Osteoblast (primary cell): ENCODE measurements at regions not wholly inside any gene's neighbourhood (a gene's known extent, or its start where the extent isn't known, plus 50 kb on each side); places are given as distances from the start of the nearest gene placed in this dataset.

ENCODE experiments used
- DNase-seq: peaks from one replicate; pipeline ENCODE4 v3.0.0; 2011; ENCODE audit warnings: low spot score, mixed read lengths; ENCODE audit not compliant: insufficient read length; ENCODE audit errors: missing footprints
- H2AFZ ChIP-seq: 2 replicates; pipeline ENCODE4 v1.6.0; 2011; ENCODE audit warnings: mild to moderate bottlenecking, low read length
- H3K27ac ChIP-seq: 2 replicates; pipeline ENCODE4 v1.5.1; 2011; ENCODE audit warnings: mild to moderate bottlenecking, low read depth, low read length, moderate library complexity
- H3K27me3 ChIP-seq: 2 replicates; pipeline ENCODE4 v1.6.0; 2012; ENCODE audit warnings: mild to moderate bottlenecking, control low read depth, inconsistent platforms, low read length, moderate library complexity; ENCODE audit not compliant: insufficient read depth
- H3K36me3 ChIP-seq: 2 replicates; pipeline ENCODE4 v1.5.1; 2011; ENCODE audit warnings: mild to moderate bottlenecking, low read length, control low read depth, moderate library complexity; ENCODE audit not compliant: insufficient read depth
- H3K4me1 ChIP-seq: 2 replicates; pipeline ENCODE4 v1.5.1; 2011; ENCODE audit warnings: mild to moderate bottlenecking, low read length, control low read depth, moderate library complexity; ENCODE audit not compliant: insufficient read depth
- H3K4me2 ChIP-seq: 2 replicates; pipeline ENCODE4 v1.6.0; 2011; ENCODE audit warnings: mild to moderate bottlenecking, low read length; ENCODE audit not compliant: insufficient read depth
- H3K4me3 ChIP-seq: fragments of 200-600 bp; sonication (generic); 3 replicates; pipeline ENCODE4 v1.5.1; 2012; ENCODE audit warnings: mild to moderate bottlenecking, low read length, inconsistent platforms; ENCODE audit not compliant: insufficient read depth
- H3K79me2 ChIP-seq: 2 replicates; pipeline ENCODE4 v1.6.0; 2012; ENCODE audit warnings: mild to moderate bottlenecking, low read length, control low read depth, inconsistent platforms; ENCODE audit not compliant: insufficient read depth
- H3K9me3 ChIP-seq: 2 replicates; pipeline ENCODE4 v1.5.1; 2011; ENCODE audit warnings: low read depth, low read length, control low read depth
- H4K20me1 ChIP-seq: 2 replicates; pipeline ENCODE4 v1.6.0; 2012; ENCODE audit warnings: mild to moderate bottlenecking, low read length, control low read depth; ENCODE audit not compliant: insufficient read depth
- TF ChIP-seq, protein P1 (sequence below): IDR thresholded peaks from 2 replicates; pipeline ENCODE4 v1.5.1; 2011; ENCODE audit warnings: mild to moderate bottlenecking, low read depth, low read length, moderate library complexity; ENCODE audit errors: extremely low read depth

DNA sequence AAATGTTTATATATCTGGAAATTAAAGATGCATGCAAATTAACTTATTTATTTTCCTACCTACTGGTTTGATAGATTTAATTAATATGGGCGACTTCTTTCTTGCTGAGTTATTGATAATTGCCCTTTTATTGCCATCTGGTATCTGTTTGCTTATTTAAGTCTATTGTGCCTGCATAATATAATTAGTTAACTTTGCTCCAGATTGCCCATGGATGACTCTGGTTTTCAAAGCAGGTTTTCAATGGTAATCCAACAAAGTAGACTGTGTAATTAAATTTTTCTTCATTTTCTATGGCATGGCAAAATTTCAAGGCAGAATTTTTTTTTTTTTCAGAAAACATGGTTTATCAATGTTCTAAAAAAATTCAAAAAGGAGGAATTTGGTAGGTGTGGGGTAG is 1092.0 kb downstream of the GRIK2 start:
- Histone ChIP-seq H2AFZ (no peak overlapping the region), H3K27me3 (no peaks in the 10 kb centered on the region), H3K79me2 (no peaks in the 10 kb centered on the region), H3K4me2 (no peak overlapping the region), H3K27ac (no peak overlapping the region), H3K36me3 (no peaks in the 10 kb centered on the region), H3K9me3 (no peaks in the 10 kb centered on the region), H3K4me3 (no peak overlapping the region), H4K20me1 (no peaks in the 10 kb centered on the region), H3K4me1 (no peaks in the 10 kb centered on the region)
- TF ChIP-seq, protein P1, sequence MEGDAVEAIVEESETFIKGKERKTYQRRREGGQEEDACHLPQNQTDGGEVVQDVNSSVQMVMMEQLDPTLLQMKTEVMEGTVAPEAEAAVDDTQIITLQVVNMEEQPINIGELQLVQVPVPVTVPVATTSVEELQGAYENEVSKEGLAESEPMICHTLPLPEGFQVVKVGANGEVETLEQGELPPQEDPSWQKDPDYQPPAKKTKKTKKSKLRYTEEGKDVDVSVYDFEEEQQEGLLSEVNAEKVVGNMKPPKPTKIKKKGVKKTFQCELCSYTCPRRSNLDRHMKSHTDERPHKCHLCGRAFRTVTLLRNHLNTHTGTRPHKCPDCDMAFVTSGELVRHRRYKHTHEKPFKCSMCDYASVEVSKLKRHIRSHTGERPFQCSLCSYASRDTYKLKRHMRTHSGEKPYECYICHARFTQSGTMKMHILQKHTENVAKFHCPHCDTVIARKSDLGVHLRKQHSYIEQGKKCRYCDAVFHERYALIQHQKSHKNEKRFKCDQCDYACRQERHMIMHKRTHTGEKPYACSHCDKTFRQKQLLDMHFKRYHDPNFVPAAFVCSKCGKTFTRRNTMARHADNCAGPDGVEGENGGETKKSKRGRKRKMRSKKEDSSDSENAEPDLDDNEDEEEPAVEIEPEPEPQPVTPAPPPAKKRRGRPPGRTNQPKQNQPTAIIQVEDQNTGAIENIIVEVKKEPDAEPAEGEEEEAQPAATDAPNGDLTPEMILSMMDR: no peak
- no peak for DNase-seq

DNA sequence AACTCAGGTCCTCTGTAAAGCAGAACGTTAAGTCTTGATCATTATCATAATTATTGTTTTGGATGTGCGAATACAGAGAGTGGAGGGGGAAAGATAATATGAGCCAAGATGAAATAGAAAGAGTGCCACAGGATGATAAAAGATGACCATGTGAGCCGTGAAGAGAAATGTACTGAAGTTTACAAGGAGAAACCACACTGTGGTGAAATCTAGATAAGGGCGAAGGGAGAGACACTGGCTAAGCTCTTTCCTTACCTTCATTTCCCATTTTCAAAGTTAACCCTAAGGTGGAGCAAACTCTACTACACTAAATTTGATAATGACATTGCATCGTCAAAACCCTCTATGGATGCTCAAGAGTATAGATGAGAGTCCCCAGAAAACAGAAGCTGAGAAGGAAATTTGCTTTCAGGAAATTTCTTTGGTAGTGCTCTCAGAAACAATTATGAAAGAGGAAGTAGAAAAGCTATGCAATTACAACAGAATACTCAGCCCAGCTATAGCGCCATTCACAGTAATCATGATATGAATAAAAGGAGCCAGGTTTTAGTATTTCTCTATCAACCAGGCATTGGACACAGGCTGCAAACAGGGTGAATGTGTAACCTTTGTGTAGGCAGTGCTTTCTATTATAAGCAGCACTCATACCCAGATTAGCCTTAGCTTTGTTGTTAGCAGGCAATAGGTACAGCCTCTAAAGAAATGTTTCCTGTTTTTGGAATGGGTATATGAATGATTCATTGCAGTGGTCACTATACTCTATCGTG is 1080.7 kb downstream of the GRIK2 start:
- Histone ChIP-seq H3K36me3 (no peaks in the 10 kb centered on the region), H3K79me2 (no peaks in the 10 kb centered on the region), H3K4me3 (no peak overlapping the region), H3K4me2 (no peak overlapping the region), H3K27me3 (no peaks in the 10 kb centered on the region), H2AFZ (no peak overlapping the region), H3K4me1 (no peaks in the 10 kb centered on the region), H3K9me3 (peaks cover 1% of the 10 kb centered on the region), H3K27ac (no peak overlapping the region), H4K20me1 (no peaks in the 10 kb centered on the region)
- no peak for DNase-seq
- TF ChIP-seq, protein P1: no peak

DNA sequence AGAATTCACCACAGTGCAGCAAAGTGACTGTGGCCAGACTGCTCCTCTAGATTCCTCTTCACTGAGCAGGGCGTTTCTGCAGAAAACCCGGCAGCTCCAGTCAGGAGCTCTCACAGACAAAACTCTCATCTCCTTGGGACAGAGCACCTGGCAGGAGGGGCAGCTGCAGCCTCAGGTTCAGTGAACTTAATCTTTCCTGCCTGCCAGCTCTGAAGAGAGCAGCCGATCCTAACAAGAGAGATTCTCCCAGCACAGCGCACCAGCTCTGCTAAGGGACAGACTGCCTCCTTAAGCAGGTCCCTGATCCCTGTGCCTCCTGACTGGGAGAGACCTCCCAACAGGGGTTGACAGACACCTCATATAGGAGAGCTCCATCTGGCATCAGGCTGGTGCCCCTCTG is 1065.5 kb downstream of the GRIK2 start:
- Histone ChIP-seq H3K4me2 (no peak overlapping the region), H3K4me1 (no peaks in the 10 kb centered on the region), H3K79me2 (no peaks in the 10 kb centered on the region), H3K36me3 (no peaks in the 10 kb centered on the region), H3K9me3 (no peaks in the 10 kb centered on the region), H2AFZ (no peak overlapping the region), H3K4me3 (no peak overlapping the region), H3K27ac (no peak overlapping the region), H4K20me1 (no peaks in the 10 kb centered on the region), H3K27me3 (no peaks in the 10 kb centered on the region)
- no peak for DNase-seq
- TF ChIP-seq, protein P1: no peak

DNA sequence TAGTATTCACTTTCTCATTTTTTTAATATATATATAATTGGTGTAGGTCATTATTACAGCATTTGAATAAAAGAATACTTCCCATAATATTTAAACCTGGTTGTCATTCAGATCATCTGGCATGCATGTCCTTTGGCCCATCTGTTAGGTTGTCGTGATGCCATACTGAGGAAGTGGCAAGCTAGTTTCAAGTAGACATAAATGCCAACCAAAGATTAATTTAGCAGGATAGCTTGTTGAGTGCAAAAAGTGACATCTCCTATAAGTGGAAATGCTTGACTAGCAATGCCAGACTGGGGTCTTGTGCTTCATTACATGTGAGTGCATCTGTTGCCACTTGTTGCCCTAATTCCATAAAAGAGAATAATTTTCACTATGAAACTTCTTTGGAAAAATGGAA is 1044.7 kb downstream of the GRIK2 start:
- TF ChIP-seq, protein P1: no peak
- Histone ChIP-seq H2AFZ (no peak overlapping the region), H3K4me3 (no peak overlapping the region), H3K79me2 (no peaks in the 10 kb centered on the region), H3K36me3 (no peaks in the 10 kb centered on the region), H4K20me1 (no peaks in the 10 kb centered on the region), H3K4me2 (no peak overlapping the region), H3K9me3 (peaks cover 2% of the 10 kb centered on the region), H3K27me3 (no peaks in the 10 kb centered on the region), H3K4me1 (no peaks in the 10 kb centered on the region), H3K27ac (no peak overlapping the region)
- no peak for DNase-seq
